MG63 (cell line): ENCODE measurements at regions not wholly inside any gene's neighbourhood (a gene's known extent, or its start where the extent isn't known, plus 50 kb on each side); places are given as distances from the start of the nearest gene placed in this dataset.
"Not testable (repeated sequence)": the region's sequence is repeated elsewhere in the genome, so short reads cannot be mapped to it uniquely, and the experiment has no call there.

ENCODE experiments used
- DNase-seq: peaks from one replicate; pipeline ENCODE4 v3.0.0-alpha.2; 2020
- H3K27me3 ChIP-seq: fragments of 250-450 bp; sonication (Bioruptor Pico); 2 replicates; pipeline ENCODE4 v1.5.1; 2020; ENCODE audit warnings: mild to moderate bottlenecking, moderate library complexity
- H3K36me3 ChIP-seq: fragments of 250-450 bp; sonication (Bioruptor Pico); 2 replicates; pipeline ENCODE4 v1.5.1; 2020; ENCODE audit warnings: mild to moderate bottlenecking, moderate library complexity
- H3K4me3 ChIP-seq: fragments of 250-450 bp; sonication (Bioruptor Pico); 2 replicates; pipeline ENCODE4 v1.5.1; 2020; ENCODE audit warnings: mild to moderate bottlenecking, moderate library complexity
- H3K9me3 ChIP-seq: fragments of 250-450 bp; sonication (Bioruptor Pico); 2 replicates; pipeline ENCODE4 v1.5.1; 2020; ENCODE audit warnings: mild to moderate bottlenecking, moderate library complexity

- no peak overlapping the region for H3K4me3 ChIP-seq
- no peaks in the 10 kb centered on the region for H3K9me3 ChIP-seq
- H3K36me3 ChIP-seq = no peaks in the 10 kb centered on the region
- no peaks in the 10 kb centered on the region for H3K27me3 ChIP-seq
- no peak for DNase-seq
Observed at GRCh38 chr2:52608030-52608429, 1159.6 kb upstream of the CHAC2 start.

GRCh38 chr2:52597346-52597745, 1170.3 kb upstream of the CHAC2 start:
- no peaks in the 10 kb centered on the region for H3K27me3 ChIP-seq
- no peaks in the 10 kb centered on the region for H3K36me3 ChIP-seq
- no peaks in the 10 kb centered on the region for H3K9me3 ChIP-seq
- no peak overlapping the region for H3K4me3 ChIP-seq
- no peak for DNase-seq

- Histone ChIP-seq H3K9me3 (no peaks in the 10 kb centered on the region; the same call in 1 of the 2 replicates), H3K36me3 (no peaks in the 10 kb centered on the region), H3K4me3 (no peak overlapping the region), H3K27me3 (no peaks in the 10 kb centered on the region)
- no peak for DNase-seq
Observed at GRCh38 chr2:52594026-52594425, 1173.6 kb upstream of the CHAC2 start.

- not testable (repeated sequence) for H3K27me3 ChIP-seq, H3K9me3 ChIP-seq, H3K36me3 ChIP-seq, H3K4me3 ChIP-seq, DNase-seq
Observed at GRCh38 chr2:52584071-52584470, 1183.5 kb upstream of the CHAC2 start.

- no peak for DNase-seq
- Histone ChIP-seq H3K4me3 (no peak overlapping the region), H3K9me3 (no peaks in the 10 kb centered on the region), H3K36me3 (no peaks in the 10 kb centered on the region), H3K27me3 (no peaks in the 10 kb centered on the region)
Observed at GRCh38 chr2:52572469-52572894, 1195.1 kb upstream of the CHAC2 start.

GRCh38 chr2:52571380-52572347, 1195.9 kb upstream of the CHAC2 start:
- Histone ChIP-seq H3K4me3 (no peak overlapping the region), H3K36me3 (no peaks in the 10 kb centered on the region), H3K9me3 (no peaks in the 10 kb centered on the region), H3K27me3 (no peaks in the 10 kb centered on the region)
- no peak for DNase-seq

- Histone ChIP-seq H3K4me3 (no peak overlapping the region), H3K9me3 (no peaks in the 10 kb centered on the region), H3K36me3 (no peaks in the 10 kb centered on the region), H3K27me3 (no peaks in the 10 kb centered on the region)
- DNase-seq = no peak
Observed at GRCh38 chr2:52570716-52571115, 1196.9 kb upstream of the CHAC2 start.

GRCh38 chr2:52563151-52563550, 1204.5 kb upstream of the CHAC2 start:
- Histone ChIP-seq H3K36me3 (no peaks in the 10 kb centered on the region), H3K4me3 (no peak overlapping the region), H3K27me3 (no peaks in the 10 kb centered on the region), H3K9me3 (no peaks in the 10 kb centered on the region)
- no peak for DNase-seq

- Histone ChIP-seq H3K4me3 (no peak overlapping the region), H3K27me3 (no peaks in the 10 kb centered on the region), H3K9me3 (no peaks in the 10 kb centered on the region), H3K36me3 (no peaks in the 10 kb centered on the region)
- DNase-seq = no peak
Observed at GRCh38 chr2:52558265-52558664, 1209.3 kb upstream of the CHAC2 start.

GRCh38 chr2:52542297-52542696, 1225.3 kb upstream of the CHAC2 start:
- no peak for DNase-seq
- H3K9me3 ChIP-seq = no peaks in the 10 kb centered on the region
- H3K4me3 ChIP-seq = no peak overlapping the region
- no peaks in the 10 kb centered on the region for H3K36me3 ChIP-seq
- H3K27me3 ChIP-seq = no peaks in the 10 kb centered on the region

- no peak for DNase-seq
Observed at GRCh38 chr2:52539026-52539970, 1228.3 kb upstream of the CHAC2 start.

GRCh38 chr2:52537588-52537987, 1230.0 kb upstream of the CHAC2 start:
- no peak overlapping the region for H3K4me3 ChIP-seq
- no peaks in the 10 kb centered on the region for H3K9me3 ChIP-seq
- H3K36me3 ChIP-seq = no peaks in the 10 kb centered on the region
- H3K27me3 ChIP-seq = no peaks in the 10 kb centered on the region
- no peak for DNase-seq

More at GRCh38 chr2:52539026-52539970, 1228.3 kb upstream of the CHAC2 start:
- H3K9me3 ChIP-seq = no peaks in the 10 kb centered on the region
- no peak overlapping the region for H3K4me3 ChIP-seq
- H3K27me3 ChIP-seq = no peaks in the 10 kb centered on the region
- H3K36me3 ChIP-seq = no peaks in the 10 kb centered on the region

GRCh38 chr2:52536929-52537460, 1230.6 kb upstream of the CHAC2 start:
- DNase-seq = no peak
- H3K9me3 ChIP-seq = no peaks in the 10 kb centered on the region
- no peaks in the 10 kb centered on the region for H3K36me3 ChIP-seq
- no peaks in the 10 kb centered on the region for H3K27me3 ChIP-seq
- H3K4me3 ChIP-seq = no peak overlapping the region

- Histone ChIP-seq H3K9me3 (no peaks in the 10 kb centered on the region), H3K27me3 (no peaks in the 10 kb centered on the region), H3K36me3 (no peaks in the 10 kb centered on the region), H3K4me3 (no peak overlapping the region)
- no peak for DNase-seq
Observed at GRCh38 chr2:52532956-52533355, 1234.6 kb upstream of the CHAC2 start.

GRCh38 chr2:52526735-52527134, 1240.9 kb upstream of the CHAC2 start:
- Histone ChIP-seq H3K36me3 (no peaks in the 10 kb centered on the region), H3K27me3 (no peaks in the 10 kb centered on the region), H3K9me3 (no peaks in the 10 kb centered on the region), H3K4me3 (no peak overlapping the region)
- no peak for DNase-seq

- Histone ChIP-seq H3K27me3 (no peaks in the 10 kb centered on the region), H3K9me3 (no peaks in the 10 kb centered on the region), H3K36me3 (no peaks in the 10 kb centered on the region), H3K4me3 (no peak overlapping the region)
- no peak for DNase-seq
Observed at GRCh38 chr2:52520644-52521043, 1247.0 kb upstream of the CHAC2 start.

GRCh38 chr2:52518678-52519077, 1248.9 kb upstream of the CHAC2 start:
- Histone ChIP-seq H3K9me3 (no peaks in the 10 kb centered on the region; the same call in 1 of the 2 replicates), H3K27me3 (no peaks in the 10 kb centered on the region), H3K36me3 (no peaks in the 10 kb centered on the region), H3K4me3 (no peak overlapping the region)
- no peak for DNase-seq
